GM18498 (cell line): ENCODE measurements at regions not wholly inside any gene's neighbourhood (a gene's known extent, or its start where the extent isn't known, plus 50 kb on each side); places are given as distances from the start of the nearest gene placed in this dataset.
A peak's percentile ranks its signal among the peaks of the same experiment; 100 is the strongest.

ENCODE experiments used
- ATAC-seq: cut with Tn5 transposase; IDR thresholded peaks from one replicate; pipeline ENCODE4 v1.9.1; 2021; ENCODE audit warnings: mild to moderate bottlenecking, moderate library complexity; ENCODE audit not compliant: unreplicated experiment

- ATAC-seq, result no peak
These were observed 460.9 kb upstream of the SYT1 start for GRCh38 chr12:78403681-78404080.

- no peak for ATAC-seq
These were observed 458.4 kb upstream of the SYT1 start for GRCh38 chr12:78406213-78406612.

- peak; percentile 90 for ATAC-seq
These were observed 457.7 kb upstream of the SYT1 start for GRCh38 chr12:78406828-78407227.

- no peak for ATAC-seq
These were observed 456.9 kb upstream of the SYT1 start for GRCh38 chr12:78407722-78408121.

- no peak for ATAC-seq
These were observed 450.5 kb upstream of the SYT1 start for GRCh38 chr12:78414071-78414470.

GRCh38 chr12:78418919-78419318 is 445.7 kb upstream of the SYT1 start:
- peak; percentile 83 for ATAC-seq

- ATAC-seq, result no peak
These were observed 445.1 kb upstream of the SYT1 start for GRCh38 chr12:78419513-78419912.

- no peak for ATAC-seq
These were observed 443.6 kb upstream of the SYT1 start for GRCh38 chr12:78420991-78421390.

- ATAC-seq, result no peak
These were observed 434.0 kb upstream of the SYT1 start for GRCh38 chr12:78430551-78430950.

- no peak for ATAC-seq
These were observed 432.6 kb upstream of the SYT1 start for GRCh38 chr12:78431931-78432330.

- no peak for ATAC-seq
These were observed 424.9 kb upstream of the SYT1 start for GRCh38 chr12:78439666-78440065.

- no peak for ATAC-seq
These were observed 422.7 kb upstream of the SYT1 start for GRCh38 chr12:78441737-78442453.

GRCh38 chr12:78442454-78442801 is 422.1 kb upstream of the SYT1 start:
- no peak for ATAC-seq

- no peak for ATAC-seq
These were observed 418.0 kb upstream of the SYT1 start for GRCh38 chr12:78446555-78446954.

GRCh38 chr12:78447373-78447772 is 417.2 kb upstream of the SYT1 start:
- ATAC-seq, result no peak

GRCh38 chr12:78448692-78449091 is 415.9 kb upstream of the SYT1 start:
- no peak for ATAC-seq

- ATAC-seq, result no peak
These were observed 408.6 kb upstream of the SYT1 start for GRCh38 chr12:78455991-78456390.

GRCh38 chr12:78457938-78458337 is 406.6 kb upstream of the SYT1 start:
- peak; percentile 99 for ATAC-seq

- ATAC-seq, result peak; percentile 70
These were observed 394.0 kb upstream of the SYT1 start for GRCh38 chr12:78470354-78471195.

GRCh38 chr12:78473136-78473535 is 391.4 kb upstream of the SYT1 start:
- ATAC-seq, result no peak

GRCh38 chr12:78473561-78473960 is 391.0 kb upstream of the SYT1 start:
- no peak for ATAC-seq

GRCh38 chr12:78483767-78484315 is 380.7 kb upstream of the SYT1 start:
- no peak for ATAC-seq
